GM21367 (cell line): ENCODE measurements at regions not wholly inside any gene's neighbourhood (a gene's known extent, or its start where the extent isn't known, plus 50 kb on each side); places are given as distances from the start of the nearest gene placed in this dataset.
"Not testable (repeated sequence)": the region's sequence is repeated elsewhere in the genome, so short reads cannot be mapped to it uniquely, and the experiment has no call there.

Experiments used
- ATAC-seq: cut with Tn5 transposase; IDR thresholded peaks from one replicate; pipeline ENCODE4 v1.9.1; 2021; ENCODE audit not compliant: unreplicated experiment

DNA sequence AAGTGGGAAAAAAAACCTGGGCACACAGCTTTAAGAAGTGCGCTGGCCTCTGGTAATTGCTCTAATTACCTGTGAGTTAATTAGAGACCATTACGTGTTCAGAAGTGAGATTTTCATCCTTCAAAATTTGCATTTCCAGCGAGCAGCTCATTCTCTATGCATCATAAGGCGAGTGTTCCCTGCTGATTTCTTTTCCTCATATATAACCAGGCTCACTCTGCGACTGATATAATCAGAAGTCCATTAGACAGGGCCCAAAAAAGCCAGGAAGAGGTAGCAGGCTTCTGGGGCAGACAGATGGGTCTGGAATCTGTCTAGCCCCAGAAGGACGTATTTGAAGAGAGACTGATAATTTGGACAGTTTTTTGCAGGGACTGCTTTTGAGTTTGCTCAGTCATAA, 158.7 kb downstream of the MTHFS start:
- ATAC-seq, result no peak

GRCh38 chr15:79740561-79740960, 156.3 kb downstream of the MTHFS start:
- ATAC-seq, result no peak

DNA sequence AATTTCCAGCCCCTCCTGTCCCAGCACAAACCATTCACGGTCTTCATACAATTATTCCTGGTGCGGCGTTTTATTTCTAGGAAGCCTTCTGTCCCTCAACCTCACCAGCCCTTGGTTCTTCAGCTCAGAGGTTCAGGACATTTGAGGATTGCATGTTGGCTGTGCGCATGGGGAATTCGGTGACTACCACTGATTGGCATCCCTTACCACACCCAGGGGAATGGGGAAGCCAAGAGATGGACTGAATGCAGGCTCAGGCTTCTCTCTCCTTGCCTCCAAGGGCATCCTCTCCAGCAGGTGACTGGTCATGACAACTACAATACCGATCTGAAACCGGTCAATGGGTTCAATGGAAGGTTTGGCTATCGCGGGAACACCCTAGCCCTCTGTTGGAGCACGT, 153.8 kb downstream of the MTHFS start:
- no peak for ATAC-seq

DNA sequence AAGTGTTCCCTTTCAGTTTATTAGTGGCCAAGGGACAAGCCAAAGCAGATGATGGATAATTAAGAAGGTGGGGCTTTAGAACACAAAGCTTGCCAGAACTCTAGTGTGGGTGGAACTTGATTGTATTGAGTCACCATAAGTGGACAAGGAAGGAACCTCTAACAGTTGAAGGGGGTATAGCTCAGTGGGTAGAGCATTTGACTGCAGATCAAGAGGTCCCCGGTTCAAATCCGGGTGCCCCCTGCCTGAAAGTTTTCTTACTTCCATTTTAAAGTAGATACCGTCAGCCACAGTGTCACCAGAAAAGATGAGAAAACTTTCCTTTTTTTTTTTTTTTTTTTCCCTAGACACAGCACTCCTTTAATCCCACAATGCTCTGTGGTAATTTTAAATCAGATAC, 152.3 kb downstream of the MTHFS start:
- not testable (repeated sequence) for ATAC-seq

DNA sequence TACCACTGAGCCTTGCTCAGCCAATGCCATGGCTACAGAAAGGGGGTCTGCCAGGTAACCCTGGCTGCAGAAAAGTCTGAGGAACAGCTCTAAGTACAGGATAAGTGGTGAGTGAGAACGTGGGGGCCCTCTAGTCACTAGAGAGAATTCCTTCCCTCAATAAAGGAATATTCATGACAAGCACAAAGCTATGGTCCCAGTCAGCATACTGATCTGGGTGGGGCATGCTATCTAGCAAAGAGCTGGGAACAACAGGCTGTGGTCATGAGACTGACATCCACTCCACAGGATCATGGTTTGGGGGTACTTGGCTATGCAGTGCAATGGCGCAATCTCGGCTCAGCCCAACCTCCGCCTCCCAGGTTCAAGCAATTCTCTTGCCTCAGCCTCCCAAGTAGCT, 140.4 kb downstream of the MTHFS start:
- no peak for ATAC-seq

DNA sequence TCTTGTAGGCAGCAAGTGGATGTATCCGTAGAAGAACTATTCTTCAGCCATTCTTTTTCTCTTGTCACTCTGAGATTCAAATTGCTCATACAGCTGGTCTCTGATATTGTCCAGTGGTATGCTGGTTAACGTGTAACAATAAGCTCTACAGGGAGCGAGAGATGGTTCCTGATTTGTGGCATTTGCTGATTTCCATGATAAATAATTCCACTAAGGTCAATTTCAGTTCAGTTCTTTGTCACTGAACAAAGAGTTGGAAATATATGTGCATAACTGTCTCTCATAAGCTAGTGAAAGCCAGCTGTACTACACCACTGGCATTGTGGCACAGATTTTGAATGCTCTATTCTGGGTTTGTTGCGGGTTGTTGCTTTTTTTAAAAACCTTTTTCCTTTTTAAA, 131.7 kb downstream of the MTHFS start:
- ATAC-seq, result no peak

DNA sequence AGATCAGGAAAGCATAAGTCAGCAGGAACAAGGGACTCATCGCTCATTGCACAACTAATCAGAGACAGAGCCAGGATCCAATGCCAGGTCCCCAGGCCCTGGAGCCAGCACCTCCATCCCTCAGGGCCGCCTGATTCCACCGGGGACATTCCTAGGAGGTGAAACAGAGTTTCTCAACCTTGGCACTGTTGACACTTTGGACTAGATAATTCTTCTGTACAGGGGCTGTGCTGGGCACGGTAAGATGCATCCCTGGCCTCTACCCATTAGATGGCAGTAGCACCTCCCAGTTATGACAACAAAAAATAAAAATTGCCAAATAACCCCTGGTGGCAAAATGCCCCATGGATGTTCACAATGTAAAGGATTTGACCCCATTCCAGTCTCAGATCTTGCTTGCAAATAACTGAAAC, 127.7 kb downstream of the MTHFS start:
- ATAC-seq, result no peak

- ATAC-seq, result no peak
Observed at GRCh38 chr15:79769933-79770759, 126.7 kb downstream of the MTHFS start.

DNA sequence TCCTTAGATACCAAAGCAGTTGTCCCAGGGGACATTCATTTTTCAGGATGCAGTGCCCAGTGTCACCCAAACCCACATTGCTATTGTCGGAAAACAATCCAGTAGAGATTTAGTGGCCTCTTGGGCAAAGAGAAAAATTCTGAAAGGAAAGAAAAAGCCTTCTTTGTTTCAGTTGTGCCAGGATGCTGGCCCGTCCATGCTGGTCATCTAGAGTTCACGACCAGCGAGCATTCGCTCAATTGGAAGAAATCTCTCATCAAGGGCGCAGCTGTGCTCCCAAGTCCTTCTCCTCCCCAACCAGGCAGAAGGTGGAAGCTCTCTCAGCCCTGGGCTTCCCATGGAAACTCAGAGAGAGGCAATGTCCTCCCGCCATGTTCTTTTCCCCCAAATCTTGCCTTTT, 123.7 kb downstream of the MTHFS start:
- ATAC-seq, result no peak

GRCh38 chr15:79775821-79776220, 121.0 kb downstream of the MTHFS start:
- no peak for ATAC-seq

- no peak for ATAC-seq
Observed at GRCh38 chr15:79777916-79778315, 118.9 kb downstream of the MTHFS start.

DNA sequence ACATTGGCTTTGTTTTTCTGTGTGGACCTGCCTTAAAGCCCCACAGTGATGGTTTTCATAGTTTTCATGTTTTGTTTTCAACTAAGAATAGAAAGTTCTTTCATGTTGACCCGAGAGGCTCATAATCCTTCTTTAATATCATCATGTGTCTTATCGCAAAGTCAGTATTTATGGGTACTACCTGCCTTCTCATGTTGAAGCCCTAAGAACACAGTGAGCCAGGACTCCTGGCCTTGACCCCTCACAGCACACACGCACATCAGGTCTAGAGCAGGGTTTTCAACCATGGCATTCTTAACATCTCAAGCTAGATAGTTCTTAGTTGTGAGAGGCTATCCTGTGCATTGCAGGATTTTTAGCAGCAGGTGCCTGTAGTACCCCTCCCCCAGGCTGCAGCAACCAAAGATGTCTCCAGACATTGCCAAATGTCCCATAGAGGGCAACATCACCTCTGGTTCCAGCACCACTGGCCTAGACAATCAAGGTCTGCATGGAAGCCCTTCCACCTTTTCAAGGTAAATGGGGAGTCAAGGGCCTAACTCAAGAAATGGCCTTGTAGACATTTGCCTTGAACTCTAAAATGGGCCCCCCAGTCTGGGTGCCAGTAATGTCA, 118.3 kb downstream of the MTHFS start:
- ATAC-seq, result no peak

DNA sequence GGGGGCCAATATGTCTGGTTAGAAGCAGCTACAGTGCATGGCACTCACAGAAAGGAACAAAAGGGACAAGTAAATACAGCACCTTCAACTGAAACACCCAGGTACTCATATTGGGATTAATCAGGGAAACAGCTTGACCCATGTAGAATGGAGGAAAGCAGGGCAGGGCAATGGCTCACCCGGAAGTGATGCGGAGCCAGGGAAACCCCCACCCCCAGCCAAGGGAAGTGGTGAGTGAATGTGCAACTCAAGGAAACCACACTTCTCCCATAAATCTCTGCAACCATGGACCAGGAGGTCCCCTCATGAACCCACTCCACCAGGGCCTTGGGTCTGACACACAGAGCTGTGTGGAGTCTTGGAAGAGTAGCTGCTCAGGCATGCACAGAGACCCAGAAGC, 117.1 kb downstream of the MTHFS start:
- ATAC-seq, result no peak

- ATAC-seq, result not testable (repeated sequence)
Observed at GRCh38 chr15:79782307-79782706, 114.5 kb downstream of the MTHFS start.
